HG02981 (cell line): ENCODE measurements at regions not wholly inside any gene's neighbourhood (a gene's known extent, or its start where the extent isn't known, plus 50 kb on each side); places are given as distances from the start of the nearest gene placed in this dataset.
A peak's percentile ranks its signal among the peaks of the same experiment; 100 is the strongest.

Experiments
- ATAC-seq: cut with Tn5 transposase; IDR thresholded peaks from one replicate; pipeline ENCODE4 v1.9.1; 2021; ENCODE audit warnings: mild to moderate bottlenecking, moderate library complexity; ENCODE audit not compliant: unreplicated experiment

DNA sequence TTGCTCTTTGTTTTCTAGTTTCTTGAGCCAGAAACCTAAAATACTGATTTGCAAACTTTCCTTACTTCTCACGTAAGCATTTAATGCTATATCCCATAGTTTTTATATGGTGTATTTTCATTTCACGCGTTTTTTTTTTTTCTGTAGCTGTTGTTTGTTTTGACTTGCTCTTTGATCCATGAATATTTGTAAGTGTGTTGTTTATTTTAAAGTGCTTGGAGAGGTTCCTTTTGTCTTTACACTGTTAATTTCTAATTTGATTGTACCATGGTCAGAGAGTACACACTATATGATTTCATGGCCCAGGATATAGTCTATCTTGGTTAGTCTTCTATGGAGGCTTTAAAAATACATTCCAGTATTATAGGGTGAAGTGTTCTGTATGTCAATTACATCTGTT is 84.8 kb upstream of the RNF217 start:
- ATAC-seq = no peak

DNA sequence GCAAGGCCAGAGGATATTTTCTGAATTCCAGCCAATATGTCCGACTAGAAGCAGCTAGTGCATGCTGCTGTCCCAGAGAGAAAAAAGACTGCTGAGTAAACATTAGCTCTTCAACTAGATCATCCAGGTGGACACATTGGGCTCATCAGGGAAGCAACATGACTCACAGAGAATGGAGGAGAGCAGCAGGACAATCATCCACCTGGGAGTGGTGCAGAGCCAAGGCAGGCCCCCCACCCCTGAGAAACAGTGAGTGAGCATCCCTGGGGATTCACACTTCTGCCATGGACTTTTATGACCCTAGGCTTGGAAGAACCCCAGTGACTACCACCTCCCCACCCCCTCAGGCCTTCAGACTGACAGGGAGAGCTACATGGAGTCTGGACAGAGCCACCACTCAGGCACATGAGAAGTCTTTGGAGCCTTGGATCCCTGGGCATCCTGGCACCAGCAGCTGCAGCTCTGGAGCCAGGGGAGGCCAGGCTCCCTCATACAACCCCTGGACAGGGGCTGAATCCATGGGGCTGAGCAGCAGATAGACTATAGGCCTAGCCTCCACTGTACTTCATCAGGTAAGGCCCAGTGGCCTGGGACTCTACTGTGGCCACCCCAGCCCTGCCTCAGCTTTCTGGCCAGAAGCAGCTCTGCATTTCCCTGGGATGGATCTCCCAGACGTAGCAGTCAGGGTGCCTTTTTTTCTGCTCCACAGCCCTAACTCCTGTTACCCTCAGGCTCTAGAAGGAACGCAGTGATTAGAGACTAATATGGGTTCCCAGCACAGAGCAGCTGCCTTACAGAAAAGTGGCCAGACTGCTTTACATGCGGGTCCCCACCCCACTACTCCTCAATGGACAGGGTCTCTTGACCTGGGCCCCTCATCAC is 82.9 kb upstream of the RNF217 start:
- ATAC-seq = no peak

GRCh38 chr6:124879992-124880355 is 82.3 kb upstream of the RNF217 start:
- no peak for ATAC-seq

- peak; percentile 52 for ATAC-seq
These were observed 80.2 kb upstream of the RNF217 start for GRCh38 chr6:124881898-124882578.

DNA sequence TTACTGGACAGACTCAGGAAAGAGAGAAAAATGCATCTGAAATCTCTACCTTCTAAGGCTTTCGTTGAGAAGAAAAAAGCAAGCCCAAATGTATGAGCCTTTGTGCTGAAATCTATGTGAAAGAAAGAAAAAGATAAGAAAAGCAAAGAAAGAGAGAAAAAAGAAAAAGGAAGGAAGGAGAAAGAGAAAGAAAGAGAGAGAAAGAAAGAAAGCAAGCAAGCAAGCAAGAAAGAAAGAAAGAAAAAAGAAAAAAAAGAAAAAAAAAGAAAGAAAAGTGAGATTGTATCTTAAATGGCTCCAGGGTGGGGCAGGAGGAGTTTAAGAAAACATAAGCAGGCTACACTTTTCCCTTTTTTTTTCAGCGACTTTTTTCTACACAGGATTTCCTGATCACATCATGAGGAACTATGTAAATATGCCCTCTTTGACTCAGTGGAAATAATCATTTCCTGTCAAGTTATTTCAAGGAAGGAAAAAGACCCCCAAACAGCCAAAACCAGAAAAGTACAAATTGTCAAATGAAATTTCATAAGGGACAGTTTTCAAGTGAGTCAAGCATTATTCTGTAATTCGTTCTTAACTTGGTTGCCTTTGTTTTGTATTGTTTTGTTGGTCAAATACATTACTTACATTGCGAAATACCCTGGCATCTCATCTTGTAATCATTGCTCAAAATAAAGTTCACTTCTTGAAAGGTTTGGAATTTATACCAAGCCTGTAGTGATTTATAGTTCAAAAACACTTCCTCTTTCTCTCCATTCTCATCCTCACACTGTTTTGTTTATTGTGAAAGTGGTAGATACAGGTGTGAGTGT is 79.5 kb upstream of the RNF217 start:
- ATAC-seq = no peak

- no peak for ATAC-seq
These were observed 77.1 kb upstream of the RNF217 start for GRCh38 chr6:124885171-124885570.

DNA sequence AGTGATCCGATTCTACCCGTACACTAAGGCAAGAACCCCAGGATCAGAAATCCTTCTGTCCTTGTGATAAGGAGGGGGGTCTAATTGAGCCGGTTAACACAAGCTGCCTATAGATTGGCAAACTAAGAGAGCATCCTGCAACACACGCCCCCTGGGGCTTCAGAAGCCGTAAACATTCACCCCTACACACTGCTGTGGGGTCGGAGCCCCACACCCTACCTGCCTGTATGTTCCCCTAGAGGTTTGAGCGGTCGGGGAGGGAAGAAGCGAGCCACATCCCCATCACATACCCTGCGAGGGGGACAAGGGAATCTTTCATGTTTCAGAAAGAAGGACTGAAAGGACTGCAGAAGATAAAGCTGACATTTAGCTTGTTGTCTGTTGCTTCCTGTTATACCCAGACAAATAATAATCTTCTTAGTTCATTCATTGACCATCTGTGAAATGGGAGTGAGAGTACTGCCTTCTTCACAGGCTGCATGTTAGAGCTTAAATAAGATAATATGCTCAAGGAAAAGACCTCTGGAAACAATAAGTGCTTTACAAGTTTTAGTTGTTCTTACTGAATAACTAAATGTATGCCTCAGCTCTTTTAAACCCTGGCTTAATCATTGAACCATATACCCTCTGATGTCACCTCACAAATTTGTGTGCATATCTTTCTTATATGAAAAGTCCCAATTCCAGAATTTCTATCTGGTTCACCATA is 74.2 kb upstream of the RNF217 start:
- ATAC-seq = peak; percentile 40

- ATAC-seq = peak; percentile 44
These were observed 73.5 kb upstream of the RNF217 start for GRCh38 chr6:124888581-124889371.

GRCh38 chr6:124901084-124901483 is 61.2 kb upstream of the RNF217 start:
- no peak for ATAC-seq

GRCh38 chr6:124903797-124904196 is 58.4 kb upstream of the RNF217 start:
- ATAC-seq = no peak

- no peak for ATAC-seq
These were observed 54.6 kb upstream of the RNF217 start for GRCh38 chr6:124907596-124907995.
